NOMO-1 treated with dmso at 0.1 percent for 144 hours (cell line): ENCODE measurements at regions not wholly inside any gene's neighbourhood (a gene's known extent, or its start where the extent isn't known, plus 50 kb on each side); places are given as distances from the start of the nearest gene placed in this dataset.

ENCODE experiments used
- DNase-seq: peaks from one replicate; lab custom pipeline; 2025; ENCODE audit not compliant: unreplicated experiment; lab: John Stamatoyannopoulos, UW

- DNase-seq: no peak
Measured at GRCh38 chr12:90170740-90171139, 462.1 kb upstream of the ATP2B1 start.

- DNase-seq: no peak
Measured at GRCh38 chr12:90167518-90168208, 459.0 kb upstream of the ATP2B1 start.

GRCh38 chr12:90166671-90167070, 458.0 kb upstream of the ATP2B1 start:
- DNase-seq: no peak

DNA sequence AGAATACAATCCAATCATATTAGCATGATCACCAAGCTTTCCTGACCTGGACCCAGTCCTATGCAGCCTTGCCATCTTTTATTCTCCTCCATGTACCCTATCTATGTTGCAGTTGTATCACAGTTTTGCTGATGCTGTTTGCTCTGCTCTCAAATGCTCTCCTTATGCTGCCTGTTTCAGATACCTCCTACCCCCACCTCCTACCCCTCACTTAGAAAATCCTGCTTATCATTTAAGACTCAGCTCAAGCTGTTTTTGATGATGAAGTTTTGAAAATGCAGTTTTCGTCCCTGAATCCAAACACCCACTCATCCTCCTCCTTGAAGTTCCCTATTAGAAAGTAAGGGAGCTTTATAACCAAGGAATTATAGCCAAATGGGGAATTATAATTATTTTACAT, 457.4 kb upstream of the ATP2B1 start:
- DNase-seq: no peak

DNA sequence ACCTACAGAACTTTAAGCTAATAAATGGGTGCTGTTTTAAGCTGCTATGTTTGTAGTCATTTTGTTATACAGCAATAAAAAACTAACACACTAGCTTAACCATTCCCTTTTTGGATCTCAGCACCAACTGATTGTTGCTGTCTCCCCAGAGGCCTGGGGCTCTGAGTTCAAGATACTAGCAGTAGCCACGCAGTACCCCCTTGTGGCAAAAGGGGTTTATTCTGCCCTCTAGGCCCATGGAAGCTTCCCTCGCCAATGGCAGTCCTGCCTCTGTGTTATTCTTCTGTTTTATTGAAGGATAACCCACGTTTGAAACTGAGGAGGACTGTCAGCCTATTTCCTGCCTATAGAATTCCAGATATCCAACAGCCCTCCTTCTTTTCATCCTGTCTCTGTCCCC, 455.3 kb upstream of the ATP2B1 start:
- DNase-seq: no peak

GRCh38 chr12:90153827-90154226, 445.2 kb upstream of the ATP2B1 start:
- DNase-seq: no peak

DNA sequence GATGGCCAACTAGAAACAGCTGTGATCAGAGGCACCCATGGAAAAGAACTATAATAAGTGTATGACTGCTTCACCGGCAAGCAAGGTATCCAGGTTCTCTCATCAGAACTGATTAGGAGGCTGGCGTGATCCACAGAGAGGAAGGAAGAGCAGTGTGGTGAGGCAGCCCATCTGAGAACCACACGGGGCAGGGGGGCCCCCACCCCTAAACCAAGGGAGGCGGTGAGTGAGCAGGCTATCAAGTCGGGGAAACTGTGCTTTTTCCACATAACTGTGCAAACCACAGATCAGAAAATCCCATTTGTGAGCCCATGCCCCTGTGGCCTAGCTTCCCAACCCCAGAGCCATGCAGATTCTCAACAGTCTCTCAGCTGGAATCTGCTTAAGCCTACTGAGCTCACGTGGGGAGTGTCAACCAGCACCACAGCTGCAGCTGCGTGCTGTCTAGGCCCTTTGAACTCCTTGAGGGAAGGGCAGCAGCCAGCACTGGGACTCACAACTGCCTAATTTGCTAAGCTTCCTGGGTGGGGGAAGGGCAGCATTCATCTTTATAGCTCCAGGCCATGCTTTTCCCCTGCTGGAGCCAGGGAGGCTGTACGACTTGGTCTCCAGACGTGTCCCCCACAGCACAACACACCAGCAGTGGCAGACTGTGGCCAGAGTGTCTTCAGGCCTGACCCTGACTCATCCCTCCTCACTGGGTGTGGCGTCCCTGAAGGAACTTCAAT, 444.4 kb upstream of the ATP2B1 start:
- DNase-seq: no peak

DNA sequence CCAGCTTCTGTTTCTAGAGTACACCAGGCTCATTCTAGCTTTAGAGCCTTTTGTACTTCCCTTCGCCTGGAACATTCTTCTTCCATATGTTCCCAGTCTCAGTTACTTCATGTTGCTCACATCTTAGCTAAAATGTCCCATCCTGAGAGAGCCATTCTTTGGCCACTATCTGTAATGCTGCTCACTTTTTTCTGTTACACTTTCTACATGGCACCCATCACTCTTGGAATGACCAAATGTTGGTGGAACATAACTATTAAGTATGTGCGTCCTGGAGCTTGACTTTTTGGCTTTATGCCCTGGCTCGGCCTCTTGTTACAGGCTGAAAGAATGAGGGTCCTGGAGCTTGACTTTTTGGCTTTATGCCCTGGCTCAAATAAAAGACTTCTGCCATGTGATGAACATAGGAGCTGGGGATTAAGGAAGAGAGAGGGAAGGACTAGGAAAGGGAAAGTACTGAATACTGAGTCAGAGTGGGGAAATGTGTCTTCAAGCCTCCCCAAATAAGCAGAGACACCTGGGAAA, 442.9 kb upstream of the ATP2B1 start:
- DNase-seq: no peak

GRCh38 chr12:90149453-90149852, 440.8 kb upstream of the ATP2B1 start:
- no peak for DNase-seq

- DNase-seq: peak; percentile 14
Measured at GRCh38 chr12:90129366-90130030, 420.9 kb upstream of the ATP2B1 start.

- DNase-seq: no peak
Measured at GRCh38 chr12:90128526-90128925, 419.9 kb upstream of the ATP2B1 start.

- DNase-seq: no peak
Measured at GRCh38 chr12:90126125-90126524, 417.5 kb upstream of the ATP2B1 start.

DNA sequence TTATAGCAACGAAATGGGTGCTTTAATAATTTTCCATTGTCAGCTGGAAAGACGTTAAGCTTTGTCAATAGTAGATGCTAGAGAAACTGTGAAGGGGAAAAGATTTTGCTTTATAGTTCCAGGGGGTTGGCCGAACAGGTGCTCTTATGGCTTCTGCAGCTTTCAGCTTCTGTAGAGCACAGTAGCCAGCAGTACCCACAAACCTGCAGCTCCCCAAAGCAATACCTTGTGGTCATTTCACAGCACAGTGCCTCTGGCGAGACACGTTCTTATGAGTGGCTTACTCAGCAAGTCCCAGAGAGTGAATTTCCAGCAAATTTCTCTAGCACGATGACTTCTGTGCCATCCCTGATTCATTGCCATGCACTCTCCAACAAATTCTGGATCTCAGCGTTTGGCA, 416.3 kb upstream of the ATP2B1 start:
- no peak for DNase-seq

- peak; percentile 41 for DNase-seq
Measured at GRCh38 chr12:90124289-90124688, 415.7 kb upstream of the ATP2B1 start.

DNA sequence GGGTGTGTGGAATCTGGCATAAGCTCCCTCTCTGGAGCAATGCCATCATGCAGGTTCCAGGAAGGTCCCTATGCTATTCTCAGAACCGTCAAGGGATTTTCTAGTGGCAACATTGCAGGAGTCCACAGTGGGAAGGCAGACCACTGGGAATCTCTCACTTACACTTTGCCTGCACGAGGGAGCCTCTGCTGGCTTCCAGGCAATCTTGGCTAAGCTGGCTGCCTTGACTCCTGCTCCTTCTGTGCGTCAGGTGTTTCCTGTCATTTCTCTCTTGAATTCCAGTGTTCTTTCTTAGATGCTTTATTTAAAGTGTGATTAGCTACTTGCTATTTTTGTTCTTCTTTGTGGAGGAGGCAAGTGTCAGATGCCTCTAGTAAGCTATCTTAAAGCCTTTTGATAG, 414.0 kb upstream of the ATP2B1 start:
- no peak for DNase-seq

- DNase-seq: no peak
Measured at GRCh38 chr12:90120627-90121026, 412.0 kb upstream of the ATP2B1 start.

DNA sequence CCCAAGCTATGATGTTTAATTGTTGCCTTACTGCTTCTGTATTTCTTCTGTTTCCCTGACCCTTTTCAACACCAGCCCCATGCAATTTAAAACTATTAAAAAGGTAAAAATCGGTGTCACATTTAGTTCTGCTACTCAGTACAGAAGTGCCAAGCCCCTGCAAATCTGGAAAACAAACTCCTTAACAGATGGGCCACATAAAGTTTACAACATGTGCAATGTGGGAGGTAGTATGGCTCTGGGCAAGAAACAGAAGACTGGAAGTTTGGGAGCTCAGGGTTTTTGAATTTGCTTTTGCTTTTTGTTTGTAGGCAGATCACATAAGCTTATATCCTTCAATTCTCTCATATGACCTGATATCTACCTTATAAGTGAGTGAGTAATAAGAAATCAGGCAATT, 404.0 kb upstream of the ATP2B1 start:
- no peak for DNase-seq

- DNase-seq: no peak
Measured at GRCh38 chr12:90111791-90112580, 403.3 kb upstream of the ATP2B1 start.

GRCh38 chr12:90106568-90106967, 397.9 kb upstream of the ATP2B1 start:
- no peak for DNase-seq

DNA sequence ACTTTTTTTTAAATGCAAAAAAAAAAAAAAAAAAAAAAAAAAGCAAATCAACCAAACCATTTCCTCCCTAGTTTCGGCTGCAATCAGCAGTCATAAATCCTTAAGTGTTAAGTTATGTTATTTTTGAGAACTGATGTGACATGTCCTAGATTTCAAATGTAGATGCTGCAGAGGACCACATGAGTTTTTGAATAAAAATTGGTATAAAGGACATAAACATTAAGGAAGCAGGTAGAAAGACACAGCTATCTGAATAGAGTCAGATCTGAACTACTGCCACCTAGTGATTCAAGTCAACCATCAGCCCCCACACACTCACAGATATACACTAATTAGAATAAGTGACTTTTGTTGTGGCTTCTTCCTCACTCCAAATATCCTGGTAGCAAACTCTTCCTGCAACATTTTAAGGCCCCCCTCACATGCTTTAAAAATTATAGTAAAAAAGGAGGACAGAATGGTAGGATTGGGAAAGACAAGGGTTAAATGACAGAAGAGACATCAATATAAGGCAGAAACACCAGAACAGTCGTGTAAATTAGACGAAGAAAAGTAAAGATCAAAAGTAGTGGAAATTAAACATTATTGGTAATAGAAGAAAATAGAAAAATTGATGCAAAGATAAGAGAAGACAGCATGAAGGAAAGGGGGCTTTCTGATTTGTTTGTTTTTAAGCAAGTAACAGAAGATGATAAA, 394.5 kb upstream of the ATP2B1 start:
- DNase-seq: no peak

- DNase-seq: no peak
Measured at GRCh38 chr12:90100579-90100978, 391.9 kb upstream of the ATP2B1 start.
